OCI-LY7 (cell line): ENCODE measurements at regions not wholly inside any gene's neighbourhood (a gene's known extent, or its start where the extent isn't known, plus 50 kb on each side); places are given as distances from the start of the nearest gene placed in this dataset.
"Not testable (repeated sequence)": the region's sequence is repeated elsewhere in the genome, so short reads cannot be mapped to it uniquely, and the experiment has no call there.

Source experiments
- BruUV-seq: library from RNA; stranded (reverse); fragments of 400-500 nt; replicated peaks from 2 replicates; lab custom pipeline; 2021; lab: Mats Ljungman, UMichigan
- CTCF ChIA-PET: fragments of 300-600 bp; sonication (Branson Sonifier 250); formaldehyde crosslinking; loops from one replicate; lab custom pipeline; 2022; ENCODE audit warnings: antibody characterized with exemption; ENCODE audit not compliant: unreplicated experiment; lab: Charles Lee
- POLR2A ChIA-PET: fragments of 300-600 bp; sonication (Branson Sonifier 250); formaldehyde crosslinking; loops from one replicate; lab custom pipeline; 2022; ENCODE audit warnings: antibody characterized with exemption; lab: Charles Lee
- DNase-seq: peaks from one replicate; pipeline ENCODE4 v3.0.0-alpha.2; 2015; ENCODE audit warnings: low spot score
- H2AFZ ChIP-seq: fragments of 200-600 bp; sonication (generic), shearing (Covaris generic); 2 replicates; pipeline ENCODE4 v1.6.1; 2014; ENCODE audit warnings: mild to moderate bottlenecking, antibody characterized with exemption, low read length, moderate library complexity
- H3K27ac ChIP-seq: fragments of 200-600 bp; sonication (generic); 2 replicates; pipeline ENCODE4 v1.5.1; 2014; ENCODE audit warnings: mixed run types, low read depth, mild to moderate bottlenecking, moderate library complexity, low read length, inconsistent platforms; ENCODE audit not compliant: poor library complexity, severe bottlenecking
- H3K36me3 ChIP-seq: fragments of 200-600 bp; sonication (generic); 2 replicates; pipeline ENCODE4 v1.6.1; 2014; ENCODE audit warnings: mild to moderate bottlenecking, antibody characterized with exemption, low read length, moderate library complexity, mixed read lengths; ENCODE audit not compliant: insufficient read depth
- H3K4me1 ChIP-seq: fragments of 200-600 bp; sonication (generic); 2 replicates; pipeline ENCODE4 v1.5.1; 2014; ENCODE audit warnings: mild to moderate bottlenecking, low read length; ENCODE audit not compliant: insufficient read depth, poor library complexity, severe bottlenecking
- H3K4me2 ChIP-seq: fragments of 200-600 bp; sonication (generic); 2 replicates; pipeline ENCODE4 v1.6.1; 2014; ENCODE audit warnings: mild to moderate bottlenecking, low read length
- H3K4me3 ChIP-seq: fragments of 200-600 bp; sonication (generic); 2 replicates; pipeline ENCODE4 v1.5.1; 2014; ENCODE audit warnings: mild to moderate bottlenecking, low read depth, low read length; ENCODE audit not compliant: poor library complexity, severe bottlenecking
- H3K79me2 ChIP-seq: fragments of 200-600 bp; sonication (generic); 2 replicates; pipeline ENCODE4 v1.6.1; 2016; ENCODE audit warnings: low read depth, mild to moderate bottlenecking, low read length, moderate library complexity, mixed read lengths; ENCODE audit not compliant: insufficient read depth
- H3K9me2 ChIP-seq: fragments of 200-600 bp; sonication (generic); 2 replicates; pipeline ENCODE4 v1.6.1; 2016; ENCODE audit warnings: mild to moderate bottlenecking, low read length, mixed read lengths; ENCODE audit not compliant: insufficient read depth
- H3K9me3 ChIP-seq: fragments of 200-600 bp; sonication (generic); 2 replicates; pipeline ENCODE4 v1.6.1; 2014; ENCODE audit warnings: mild to moderate bottlenecking, mixed run types, low read length, mixed read lengths
- H4K20me1 ChIP-seq: fragments of 200-600 bp; sonication (generic); 2 replicates; pipeline ENCODE4 v1.6.1; 2014; ENCODE audit warnings: mild to moderate bottlenecking, antibody characterized with exemption, low read length, moderate library complexity, mixed read lengths; ENCODE audit not compliant: insufficient read depth
- EZH2phosphoT487 ChIP-seq: fragments of 200-600 bp; sonication (generic); IDR thresholded peaks from 2 replicates; pipeline ENCODE4 v1.6.1; 2018; ENCODE audit warnings: low read depth, borderline replicate concordance, mild to moderate bottlenecking, mixed run types, antibody characterized with exemption, low read length, moderate library complexity, mixed read lengths
- intact Hi-C: fragments of 100-400 bp; cut with micrococcal nuclease; formaldehyde crosslinking; loops from one replicate; pipeline ENCODE4 v1.10.0; 2022; ENCODE audit not compliant: unreplicated experiment
- TF ChIP-seq, protein P1 (sequence below): fragments of 200-600 bp; sonication (generic); conservative IDR thresholded peaks from 2 replicates; pipeline ENCODE4 v1.5.1; 2014; ENCODE audit warnings: mild to moderate bottlenecking, antibody characterized with exemption, low read length, moderate library complexity, mixed read lengths

DNA sequence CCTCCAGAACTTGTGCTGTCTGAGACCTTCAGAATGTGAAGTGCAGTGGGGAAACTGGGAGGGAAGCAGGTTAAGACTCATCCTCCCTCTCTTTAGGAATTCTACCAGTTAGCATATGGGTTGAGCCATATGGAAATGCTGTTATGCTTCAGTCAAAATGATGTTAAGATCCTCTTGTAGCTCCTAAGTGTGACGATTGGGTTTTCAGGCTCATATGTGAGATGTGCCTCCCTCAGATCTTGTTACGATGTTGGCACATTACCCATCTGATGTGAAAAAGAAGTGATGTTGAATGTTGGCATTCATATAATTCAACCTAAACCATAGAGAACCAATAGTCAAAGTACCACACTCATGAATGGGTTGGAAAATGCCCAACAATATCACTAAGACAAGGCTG, 67.8 kb upstream of the IPO5 start:
- intact Hi-C loops = no loop called here
- POLR2A ChIA-PET = no interaction called here
- BruUV-seq = no TSS peak

DNA sequence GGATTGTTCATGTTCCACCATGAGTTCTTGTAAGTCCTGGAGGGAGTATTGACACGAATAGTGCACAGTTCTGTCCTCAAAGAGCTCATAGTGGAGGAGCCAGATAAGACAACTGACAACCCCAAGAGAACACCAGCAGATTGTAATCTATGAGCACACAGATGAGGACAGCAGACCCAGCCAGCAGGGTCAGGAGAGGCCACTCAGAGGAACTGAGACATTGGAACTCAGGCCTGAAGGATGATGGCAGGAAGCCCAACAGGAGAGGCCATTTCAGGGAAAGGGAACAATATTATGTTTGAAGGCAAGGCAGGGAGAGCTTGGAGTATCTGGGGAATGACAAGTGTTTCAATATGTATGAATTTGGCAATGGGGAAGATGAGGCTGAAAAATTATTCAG, 63.7 kb upstream of the IPO5 start:
- no peak for DNase-seq
- TF ChIP-seq, protein P1, sequence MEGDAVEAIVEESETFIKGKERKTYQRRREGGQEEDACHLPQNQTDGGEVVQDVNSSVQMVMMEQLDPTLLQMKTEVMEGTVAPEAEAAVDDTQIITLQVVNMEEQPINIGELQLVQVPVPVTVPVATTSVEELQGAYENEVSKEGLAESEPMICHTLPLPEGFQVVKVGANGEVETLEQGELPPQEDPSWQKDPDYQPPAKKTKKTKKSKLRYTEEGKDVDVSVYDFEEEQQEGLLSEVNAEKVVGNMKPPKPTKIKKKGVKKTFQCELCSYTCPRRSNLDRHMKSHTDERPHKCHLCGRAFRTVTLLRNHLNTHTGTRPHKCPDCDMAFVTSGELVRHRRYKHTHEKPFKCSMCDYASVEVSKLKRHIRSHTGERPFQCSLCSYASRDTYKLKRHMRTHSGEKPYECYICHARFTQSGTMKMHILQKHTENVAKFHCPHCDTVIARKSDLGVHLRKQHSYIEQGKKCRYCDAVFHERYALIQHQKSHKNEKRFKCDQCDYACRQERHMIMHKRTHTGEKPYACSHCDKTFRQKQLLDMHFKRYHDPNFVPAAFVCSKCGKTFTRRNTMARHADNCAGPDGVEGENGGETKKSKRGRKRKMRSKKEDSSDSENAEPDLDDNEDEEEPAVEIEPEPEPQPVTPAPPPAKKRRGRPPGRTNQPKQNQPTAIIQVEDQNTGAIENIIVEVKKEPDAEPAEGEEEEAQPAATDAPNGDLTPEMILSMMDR = no peak
- TF ChIP-seq EZH2phosphoT487 = no peak
- intact Hi-C loops = no loop called here
- Histone ChIP-seq H3K4me3 (no peak overlapping the region), H3K79me2 (no peaks in the 10 kb centered on the region), H3K4me1 (no peaks in the 10 kb centered on the region), H3K9me2 (no peaks in the 10 kb centered on the region), H3K27ac (no peak overlapping the region), H4K20me1 (no peaks in the 10 kb centered on the region), H3K36me3 (no peaks in the 10 kb centered on the region), H2AFZ (no peak overlapping the region), H3K9me3 (no peaks in the 10 kb centered on the region), H3K4me2 (no peak overlapping the region)
- ChIA-PET POLR2A (no interaction called here), CTCF (no interaction called here)
- BruUV-seq = no TSS peak

More for the DNA sequence above, 67.8 kb upstream of the IPO5 start:
- H3K9me3 ChIP-seq = no peaks in the 10 kb centered on the region
- TF ChIP-seq, protein P1 = no peak
- TF ChIP-seq EZH2phosphoT487 = no peak
- H3K27ac ChIP-seq = no peak overlapping the region
- H3K4me1 ChIP-seq = no peaks in the 10 kb centered on the region
- no peak overlapping the region for H2AFZ ChIP-seq
- CTCF ChIA-PET = no interaction called here
- no peak overlapping the region for H3K4me3 ChIP-seq
- no peak for DNase-seq
- no peaks in the 10 kb centered on the region for H4K20me1 ChIP-seq
- no peak overlapping the region for H3K4me2 ChIP-seq
- no peaks in the 10 kb centered on the region for H3K36me3 ChIP-seq
- no peaks in the 10 kb centered on the region for H3K79me2 ChIP-seq
- no peaks in the 10 kb centered on the region for H3K9me2 ChIP-seq

DNA sequence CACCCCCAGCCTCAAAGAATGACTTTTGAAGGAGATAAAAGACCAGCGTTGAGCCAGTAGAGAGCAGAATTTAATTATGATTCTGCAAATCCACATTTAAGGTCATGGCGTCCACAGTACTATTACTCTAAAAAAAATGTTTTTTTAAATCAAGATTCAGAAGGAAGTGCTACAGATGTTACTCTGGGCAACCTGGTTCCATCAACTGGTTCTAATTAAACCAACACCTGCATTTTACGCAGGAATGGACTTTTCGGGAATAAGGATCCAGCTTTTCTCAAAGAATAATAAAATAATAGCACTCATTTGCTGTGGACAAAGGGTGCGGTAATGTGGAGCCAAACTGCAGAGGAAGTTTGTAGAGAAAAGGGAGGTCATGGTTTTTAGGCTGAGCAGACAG, 62.9 kb upstream of the IPO5 start:
- no peaks in the 10 kb centered on the region for H3K9me2 ChIP-seq
- no peak for DNase-seq
- ChIA-PET CTCF (no interaction called here), POLR2A (no interaction called here)
- no peak overlapping the region for H3K27ac ChIP-seq
- H4K20me1 ChIP-seq = no peaks in the 10 kb centered on the region
- no peak overlapping the region for H3K4me3 ChIP-seq
- H3K4me1 ChIP-seq = no peaks in the 10 kb centered on the region
- H2AFZ ChIP-seq = no peak overlapping the region
- no peaks in the 10 kb centered on the region for H3K9me3 ChIP-seq
- no peak overlapping the region for H3K4me2 ChIP-seq
- intact Hi-C loops = no loop called here
- BruUV-seq = no TSS peak
- TF ChIP-seq, protein P1 = no peak
- no peak for TF ChIP-seq EZH2phosphoT487
- no peaks in the 10 kb centered on the region for H3K36me3 ChIP-seq
- H3K79me2 ChIP-seq = no peaks in the 10 kb centered on the region

DNA sequence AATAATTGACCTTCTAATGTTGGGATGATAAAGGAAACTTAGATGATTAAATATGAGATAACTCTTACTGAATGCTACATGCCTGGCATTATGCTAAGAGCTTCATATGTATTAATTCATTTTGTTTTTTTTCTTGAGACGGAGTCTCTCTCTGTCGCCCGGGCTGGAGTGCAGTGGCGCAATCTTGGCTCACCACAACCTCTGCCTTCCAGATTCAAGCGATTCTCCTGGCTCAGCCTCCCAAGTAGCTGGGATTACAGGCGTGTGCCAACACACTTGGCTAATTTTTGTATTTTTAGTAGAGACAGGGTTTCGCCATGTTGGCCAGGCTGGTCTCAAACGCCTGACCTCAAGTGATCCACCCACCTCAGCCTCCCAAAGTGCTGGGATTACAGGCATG, 61.5 kb upstream of the IPO5 start:
- H3K79me2 ChIP-seq, H3K36me3 ChIP-seq, H3K4me2 ChIP-seq, H4K20me1 ChIP-seq, POLR2A ChIA-PET, DNase-seq, H3K27ac ChIP-seq, intact Hi-C loops, H3K9me3 ChIP-seq, H3K9me2 ChIP-seq, H3K4me3 ChIP-seq, H2AFZ ChIP-seq, BruUV-seq, CTCF ChIA-PET, H3K4me1 ChIP-seq: not testable (repeated sequence)
